ENCODE measurements at regions not wholly inside any gene's neighbourhood (a gene's known extent, or its start where the extent isn't known, plus 50 kb on each side); places are given as distances from the start of the nearest gene placed in this dataset.

GRCh38 chr5:30041831-30042385 lies 1151.6 kb upstream of the CDH6 start:
- TF ChIP-seq CTCF (IDR thresholded peaks at IDR 0.05) = no peak
- Histone ChIP-seq H3K4me3 (no peak overlapping the region), H3K27me3 (replicated peaks; ENCODE audit: insufficient read depth) (no peaks in the 10 kb centered on the region), H3K9me3 (no peaks in the 10 kb centered on the region), H3K4me1 (ENCODE audit: control insufficient read depth in 1 of 2, low read depth in 2 of 2) (no peaks in the 10 kb centered on the region), H3K36me3 (no peaks in the 10 kb centered on the region), H3K27ac (no peak overlapping the region)
- no peak for DNase-seq (ENCODE audit: low spot score)
- ATAC-seq (ENCODE audit: insufficient number of reproducible peaks, low FRiP score, low read depth) = no peak

DNA sequence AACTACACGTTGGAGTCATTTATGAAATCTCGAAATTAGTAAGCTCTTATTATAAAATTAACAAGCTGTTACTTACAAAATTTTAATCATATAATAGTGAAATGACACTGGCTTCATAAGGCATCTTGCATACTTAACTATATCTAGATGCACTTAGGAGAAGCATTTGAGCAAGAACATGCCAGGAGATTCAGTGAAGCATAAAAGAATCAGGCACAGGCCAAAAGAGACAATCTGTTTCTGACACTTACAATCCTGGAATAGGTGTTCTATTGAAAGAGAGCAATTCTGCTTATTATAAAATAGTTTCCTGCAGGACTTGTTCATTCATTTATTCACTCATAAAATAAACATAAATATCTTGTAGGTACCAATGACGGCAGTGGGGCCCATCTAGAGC lies 1152.2 kb upstream of the CDH6 start:
- no peaks in the 10 kb centered on the region for H3K4me1 ChIP-seq (ENCODE audit: control insufficient read depth in 1 of 2, low read depth in 2 of 2)
- no peak overlapping the region for H3K4me3 ChIP-seq
- TF ChIP-seq CTCF (IDR thresholded peaks at IDR 0.05) = no peak
- ATAC-seq (ENCODE audit: insufficient number of reproducible peaks, low FRiP score, low read depth) (no peak), DNase-seq (ENCODE audit: low spot score) (no peak)
- no peaks in the 10 kb centered on the region for H3K36me3 ChIP-seq
- no peaks in the 10 kb centered on the region for H3K27me3 ChIP-seq (replicated peaks; ENCODE audit: insufficient read depth)
- H3K9me3 ChIP-seq = no peaks in the 10 kb centered on the region
- no peak overlapping the region for H3K27ac ChIP-seq

DNA sequence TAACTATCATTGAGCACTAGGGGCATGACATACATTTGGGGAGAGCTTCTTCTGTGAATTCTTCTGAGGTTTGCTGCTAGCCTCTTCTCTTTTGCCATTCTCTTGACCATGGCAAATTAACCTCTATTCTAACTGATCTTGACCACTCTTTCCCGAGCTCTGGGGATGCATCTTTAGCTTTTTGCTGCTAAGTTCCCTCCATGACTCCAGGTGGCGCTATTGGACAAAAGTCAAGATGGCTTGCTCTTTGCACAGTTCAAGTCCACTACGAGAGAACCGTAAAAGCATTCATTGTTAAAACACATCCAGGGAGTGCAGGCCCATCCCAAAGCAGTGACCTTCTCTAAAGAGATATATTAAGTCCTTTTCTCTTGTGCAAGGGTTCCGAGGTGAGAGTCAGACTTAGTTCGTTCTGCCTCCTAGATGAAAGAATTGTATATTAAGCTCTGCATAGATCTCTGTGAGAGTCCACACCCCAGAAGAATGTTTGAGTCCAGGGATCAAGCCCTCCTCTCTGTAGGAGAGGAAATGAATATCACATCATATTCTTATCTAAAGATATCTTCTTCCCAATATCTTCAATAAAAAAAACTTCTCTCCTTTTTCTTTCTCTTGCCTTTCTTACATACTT lies 1152.9 kb upstream of the CDH6 start:
- peak; percentile 30 for TF ChIP-seq CTCF (IDR thresholded peaks at IDR 0.05)
- H3K27me3 ChIP-seq (replicated peaks; ENCODE audit: insufficient read depth) = no peaks in the 10 kb centered on the region
- DNase-seq (ENCODE audit: low spot score) (no peak), ATAC-seq (ENCODE audit: insufficient number of reproducible peaks, low FRiP score, low read depth) (no peak)
- no peaks in the 10 kb centered on the region for H3K4me1 ChIP-seq (ENCODE audit: control insufficient read depth in 1 of 2, low read depth in 2 of 2)
- H3K9me3 ChIP-seq = no peaks in the 10 kb centered on the region
- H3K4me3 ChIP-seq = no peak overlapping the region
- H3K27ac ChIP-seq = no peak overlapping the region
- no peaks in the 10 kb centered on the region for H3K36me3 ChIP-seq

- DNase-seq (ENCODE audit: low spot score) (no peak), ATAC-seq (ENCODE audit: insufficient number of reproducible peaks, low FRiP score, low read depth) (no peak)
- H3K4me1 ChIP-seq (ENCODE audit: control insufficient read depth in 1 of 2, low read depth in 2 of 2) = no peaks in the 10 kb centered on the region
- H3K4me3 ChIP-seq = no peak overlapping the region
- H3K27ac ChIP-seq = no peak overlapping the region
- no peaks in the 10 kb centered on the region for H3K36me3 ChIP-seq
- H3K9me3 ChIP-seq = no peaks in the 10 kb centered on the region
- H3K27me3 ChIP-seq (replicated peaks; ENCODE audit: insufficient read depth) = no peaks in the 10 kb centered on the region
- no peak for TF ChIP-seq CTCF (IDR thresholded peaks at IDR 0.05)
These were observed 1154.1 kb upstream of the CDH6 start for GRCh38 chr5:30039379-30039778.

DNA sequence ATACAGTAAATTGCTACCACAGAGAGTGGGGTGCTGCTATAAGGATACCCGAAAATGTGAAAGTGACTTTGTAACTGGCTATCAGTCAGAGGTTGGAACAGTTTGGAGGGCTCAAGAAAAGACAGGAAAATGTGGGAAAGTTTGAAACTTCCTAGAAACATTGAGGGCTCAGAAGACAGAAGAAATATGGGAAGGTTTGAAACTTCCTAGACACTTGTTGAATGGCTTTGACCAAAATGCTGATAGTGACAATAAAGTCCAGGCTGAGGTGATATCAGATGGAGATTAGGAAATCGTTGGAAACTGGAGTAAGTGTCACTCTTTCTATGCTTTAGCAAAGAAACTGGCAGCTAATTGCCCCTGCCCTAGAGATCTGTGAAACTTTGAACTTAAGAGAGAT lies 1158.6 kb upstream of the CDH6 start:
- no peak for DNase-seq (ENCODE audit: low spot score)
- no peaks in the 10 kb centered on the region for H3K36me3 ChIP-seq
- no peak overlapping the region for H3K4me3 ChIP-seq
- no peak overlapping the region for H3K27ac ChIP-seq
- no peaks in the 10 kb centered on the region for H3K27me3 ChIP-seq (replicated peaks; ENCODE audit: insufficient read depth)
- H3K4me1 ChIP-seq (ENCODE audit: control insufficient read depth in 1 of 2, low read depth in 2 of 2) = no peaks in the 10 kb centered on the region
- H3K9me3 ChIP-seq = no peaks in the 10 kb centered on the region
- ATAC-seq (ENCODE audit: insufficient number of reproducible peaks, low FRiP score, low read depth) = no peak
- no peak for TF ChIP-seq CTCF (IDR thresholded peaks at IDR 0.05)
